Endothelial cell (in vitro differentiated cells): ENCODE measurements at regions not wholly inside any gene's neighbourhood (a gene's known extent, or its start where the extent isn't known, plus 50 kb on each side); places are given as distances from the start of the nearest gene placed in this dataset.

ENCODE experiments used
- DNase-seq: peaks from one replicate; pipeline ENCODE4 v3.0.0; 2021; ENCODE audit warnings: low spot score
- H3K27ac Mint-ChIP-seq: one replicate; pipeline ENCODE4 v1.8.0; 2021; ENCODE audit warnings: mixed read lengths, inconsistent platforms; ENCODE audit not compliant: unreplicated experiment
- H3K27me3 Mint-ChIP-seq: one replicate; pipeline ENCODE4 v1.8.0; 2021; ENCODE audit warnings: mild to moderate bottlenecking, moderate library complexity, mixed read lengths, inconsistent platforms; ENCODE audit not compliant: unreplicated experiment
- H3K36me3 Mint-ChIP-seq: one replicate; pipeline ENCODE4 v1.8.0; 2021; ENCODE audit warnings: mild to moderate bottlenecking, low read depth, mixed read lengths, inconsistent platforms; ENCODE audit not compliant: unreplicated experiment
- H3K4me1 Mint-ChIP-seq: one replicate; pipeline ENCODE4 v1.8.0; 2021; ENCODE audit warnings: mild to moderate bottlenecking, mixed read lengths, inconsistent platforms; ENCODE audit not compliant: unreplicated experiment
- H3K4me3 Mint-ChIP-seq: one replicate; pipeline ENCODE4 v1.8.0; 2021; ENCODE audit warnings: mild to moderate bottlenecking, mixed read lengths, inconsistent platforms; ENCODE audit not compliant: unreplicated experiment
- H3K9me3 Mint-ChIP-seq: one replicate; pipeline ENCODE4 v1.8.0; 2021; ENCODE audit warnings: mixed read lengths, inconsistent platforms; ENCODE audit not compliant: unreplicated experiment
- CTCF ChIP-seq: fragments of 200-600 bp; sonication (generic); IDR thresholded peaks from one replicate; pipeline ENCODE4 v1.5.0; 2021; ENCODE audit warnings: antibody characterized with exemption; ENCODE audit not compliant: unreplicated experiment

- Mint-ChIP-seq H3K27ac (no peak overlapping the region), H3K27me3 (no peaks in the 10 kb centered on the region), H3K36me3 (no peaks in the 10 kb centered on the region), H3K4me3 (no peak overlapping the region), H3K9me3 (no peaks in the 10 kb centered on the region), H3K4me1 (peaks cover 8% of the 10 kb centered on the region)
- no peak for DNase-seq
- no peak for TF ChIP-seq CTCF
These were observed 387.3 kb downstream of the NR2F1-AS1 start for GRCh38 chr5:93193431-93194347.

- no peak for DNase-seq
- H3K27ac Mint-ChIP-seq, result no peak overlapping the region
- no peak overlapping the region for H3K4me3 Mint-ChIP-seq
- H3K9me3 Mint-ChIP-seq, result no peaks in the 10 kb centered on the region
- TF ChIP-seq CTCF, result no peak
- H3K4me1 Mint-ChIP-seq, result peaks cover 13% of the 10 kb centered on the region
- no peaks in the 10 kb centered on the region for H3K36me3 Mint-ChIP-seq
- H3K27me3 Mint-ChIP-seq, result no peaks in the 10 kb centered on the region
These were observed 388.3 kb downstream of the NR2F1-AS1 start for GRCh38 chr5:93192683-93193082.

- peaks cover 13% of the 10 kb centered on the region for H3K4me1 Mint-ChIP-seq
- no peaks in the 10 kb centered on the region for H3K27me3 Mint-ChIP-seq
- no peak overlapping the region for H3K27ac Mint-ChIP-seq
- no peak overlapping the region for H3K4me3 Mint-ChIP-seq
- no peaks in the 10 kb centered on the region for H3K9me3 Mint-ChIP-seq
- H3K36me3 Mint-ChIP-seq, result no peaks in the 10 kb centered on the region
- DNase-seq, result no peak
- no peak for TF ChIP-seq CTCF
These were observed 388.9 kb downstream of the NR2F1-AS1 start for GRCh38 chr5:93192087-93192486.

- no peaks in the 10 kb centered on the region for H3K9me3 Mint-ChIP-seq
- H3K4me1 Mint-ChIP-seq, result peaks cover 13% of the 10 kb centered on the region
- no peak for TF ChIP-seq CTCF
- no peak for DNase-seq
- H3K36me3 Mint-ChIP-seq, result no peaks in the 10 kb centered on the region
- H3K27ac Mint-ChIP-seq, result no peak overlapping the region
- H3K4me3 Mint-ChIP-seq, result no peak overlapping the region
- H3K27me3 Mint-ChIP-seq, result no peaks in the 10 kb centered on the region
These were observed 389.8 kb downstream of the NR2F1-AS1 start for GRCh38 chr5:93191035-93191817.
